B cell (primary cell): ENCODE measurements at regions not wholly inside any gene's neighbourhood (a gene's known extent, or its start where the extent isn't known, plus 50 kb on each side); places are given as distances from the start of the nearest gene placed in this dataset. TPM values are rescaled to one million over a fixed set of nuclear protein-coding genes. Genes with fewer than 3 reads are reported as not detected.

Experiments
- ATAC-seq: fragments of 200-7000 bp; cut with Tn5 transposase; one replicate; pipeline ENCODE4 v1.10.0; 2021; ENCODE audit warnings: low read depth, mild to moderate bottlenecking, moderate number of reproducible peaks, moderate library complexity
- CTCF ChIA-PET: fragments of 350-600 bp; sonication (Branson Sonifier 250); formaldehyde crosslinking; loops from one replicate; lab custom pipeline; 2021; ENCODE audit warnings: antibody characterized with exemption, inconsistent platforms; lab: Charles Lee
- POLR2A ChIA-PET: fragments of 350-600 bp; sonication (Branson Sonifier 250); formaldehyde crosslinking; loops from one replicate; lab custom pipeline; 2021; ENCODE audit warnings: antibody characterized with exemption; lab: Charles Lee
- DNase-seq: peaks from one replicate; pipeline ENCODE4 v3.0.0; 2013
- H2AFZ ChIP-seq: 2 replicates; pipeline ENCODE4 v1.6.1; 2012; ENCODE audit warnings: mild to moderate bottlenecking, low read depth, low read length; ENCODE audit not compliant: insufficient read depth, poor library complexity, severe bottlenecking
- H3K27ac ChIP-seq, 2 donors: 1 replicate in 1 of 2; 2 replicates in 1 of 2; pipeline ENCODE4 v1.5.1; 2012 to 2013; ENCODE audit warnings: low read length in 2 of 2, mild to moderate bottlenecking in 2 of 2, moderate library complexity in 1 of 2
- H3K27me3 ChIP-seq, 4 experiments: fragments of 200-600 bp in 1 of 4; sonication (generic) in 1 of 4; replicated peaks in 1 of 4; 1 replicate in 2 of 4; 2 replicates in 2 of 4; pipeline versions ENCODE4 v1.6.1 to v1.7.0; 2013 to 2016; ENCODE audit warnings: low read length in 3 of 4, mild to moderate bottlenecking in 2 of 4, mixed read lengths in 1 of 4, moderate library complexity in 1 of 4; ENCODE audit not compliant: insufficient read depth in 4 of 4, control insufficient read depth in 3 of 4; ENCODE audit errors: control extremely low read depth in 1 of 4
- H3K36me3 ChIP-seq, 2 experiments: replicated peaks in 1 of 2; 1 replicate in 1 of 2; 2 replicates in 1 of 2; pipeline versions ENCODE4 v1.6.1 to v1.7.1; 2013; ENCODE audit warnings: low read length in 1 of 2; ENCODE audit not compliant: insufficient read depth in 2 of 2, control insufficient read depth in 1 of 2; ENCODE audit errors: control extremely low read depth in 1 of 2, extremely low read depth in 1 of 2
- H3K4me1 ChIP-seq, 2 donors: fragments of 200-600 bp in 1 of 2; sonication (generic) in 1 of 2; 1 replicate in 1 of 2; 2 replicates in 1 of 2; pipeline versions ENCODE4 v1.5.1 to v1.6.1; 2013 to 2017; ENCODE audit warnings: low read length in 2 of 2; ENCODE audit not compliant: control insufficient read depth in 2 of 2, insufficient read depth in 2 of 2
- H3K4me2 ChIP-seq: replicated peaks from 2 replicates; pipeline ENCODE3; 2012; ENCODE audit warnings: mild to moderate bottlenecking, low read depth, low read length; ENCODE audit not compliant: poor library complexity, severe bottlenecking
- H3K4me3 ChIP-seq, 5 experiments: fragments of 200-600 bp in 1 of 5; sonication (generic) in 1 of 5; 1 replicate in 3 of 5; 2 replicates in 2 of 5; pipeline versions ENCODE4 v1.5.1 to v1.7.0; 2011 to 2016; ENCODE audit warnings: low read length in 4 of 5, mild to moderate bottlenecking in 4 of 5, low read depth in 2 of 5, control low read depth in 1 of 5, moderate library complexity in 1 of 5; ENCODE audit not compliant: insufficient read depth in 1 of 5; ENCODE audit errors: control extremely low read depth in 1 of 5, extremely low read depth in 1 of 5
- H3K79me2 ChIP-seq: fragments of 200-600 bp; sonication (generic); one replicate; pipeline ENCODE4 v1.6.0; 2016; ENCODE audit warnings: low read length; ENCODE audit not compliant: control insufficient read depth, insufficient read depth
- H3K9ac ChIP-seq: fragments of 200-600 bp; sonication (generic); 2 replicates; pipeline ENCODE4 v1.6.1; 2017; ENCODE audit warnings: mild to moderate bottlenecking, low read length, moderate library complexity
- H3K9me3 ChIP-seq, 3 donors: one replicate each; pipeline versions ENCODE4 v1.6.1 to v1.7.1; 2013; ENCODE audit warnings: low read length in 2 of 3; ENCODE audit not compliant: control insufficient read depth in 2 of 3, insufficient read depth in 1 of 3; ENCODE audit errors: control extremely low read depth in 1 of 3
- H4K20me1 ChIP-seq: 2 replicates; pipeline ENCODE4 v1.6.0; 2012; ENCODE audit warnings: mild to moderate bottlenecking, low read length; ENCODE audit not compliant: insufficient read depth, control insufficient read depth, poor library complexity, severe bottlenecking
- H3K27ac Mint-ChIP-seq: one replicate; pipeline ENCODE4 v1.8.0; 2021; ENCODE audit warnings: mixed read lengths
- H3K27me3 Mint-ChIP-seq: one replicate; pipeline ENCODE4 v1.8.0; 2021; ENCODE audit warnings: mixed read lengths
- H3K4me1 Mint-ChIP-seq: one replicate; pipeline ENCODE4 v1.8.0; 2021; ENCODE audit warnings: mixed read lengths
- H3K4me3 Mint-ChIP-seq: one replicate; pipeline ENCODE4 v1.8.0; 2021; ENCODE audit warnings: mixed read lengths
- H3K9me3 Mint-ChIP-seq: one replicate; pipeline ENCODE4 v1.8.0; 2022; ENCODE audit warnings: mixed read lengths; ENCODE audit not compliant: insufficient read depth
- EZH2 ChIP-seq: IDR thresholded peaks from 2 replicates; pipeline ENCODE4 v1.6.1; 2012; ENCODE audit warnings: borderline replicate concordance, low read depth, mild to moderate bottlenecking, moderate library complexity, low read length; ENCODE audit not compliant: insufficient read depth, poor library complexity, severe bottlenecking
- WGBS: methylation state at CpG from one replicate; pipeline ENCODE4 v1.1.5; 2013; ENCODE audit warnings: missing lambda C conversion rate; ENCODE audit not compliant: insufficient coverage; 5-methylcytosine and 5-hydroxymethylcytosine counted together
- intact Hi-C: fragments of 100-400 bp; cut with micrococcal nuclease; formaldehyde crosslinking; loops from one replicate; pipeline ENCODE4 v1.10.0; 2022
- small RNA-seq: library from RNA; depleted of rRNA; stranded (forward); fragments of <200 nt; gene quantifications from one replicate; pipeline ENCODE3, GENCODE V24; 2012; ENCODE audit warnings: low replicate concordance, low read depth; ENCODE audit not compliant: insufficient read length
- TF ChIP-seq, protein P1 (sequence below): fragments of 200-600 bp; IDR thresholded peaks from one replicate; pipeline ENCODE4 v1.8.0; 2022; ENCODE audit warnings: antibody characterized with exemption, mild to moderate bottlenecking

DNA sequence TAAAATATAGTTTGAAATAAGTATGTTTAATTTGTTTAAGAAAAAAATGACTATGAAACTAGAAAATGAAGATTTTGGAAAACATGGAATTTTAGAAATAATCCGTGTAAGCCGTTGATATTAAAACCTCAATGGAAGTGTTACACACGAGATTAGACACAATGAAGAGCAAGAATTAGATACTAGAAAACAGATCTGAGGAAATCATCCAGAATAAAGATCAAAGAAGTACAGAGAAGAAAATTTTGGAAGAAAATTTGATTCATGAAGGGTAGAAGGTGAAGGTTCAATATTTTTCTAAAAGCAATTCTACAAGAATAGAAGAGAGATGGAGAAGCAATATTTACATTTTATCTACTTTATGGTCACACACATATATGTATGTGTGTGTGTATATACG, 52.5 kb upstream of the SATB1 start:
- no peaks in the 10 kb centered on the region for H4K20me1 ChIP-seq
- H3K27me3 ChIP-seq, result no peaks in the 10 kb centered on the region
- H3K9ac ChIP-seq, result no peak overlapping the region
- H3K79me2 ChIP-seq, result no peaks in the 10 kb centered on the region
- intact Hi-C loops, result no loop called here
- CTCF ChIA-PET, result interaction anchor here (1.2 kb wide), 1 partner anchor 85 kb away, joined by 3 read pairs; no protein-coding TSS in a partner anchor
- no peak overlapping the region for H3K27ac ChIP-seq
- Mint-ChIP-seq H3K4me1 (peaks cover 7% of the 10 kb centered on the region), H3K27me3 (no peaks in the 10 kb centered on the region), H3K27ac (no peak overlapping the region), H3K4me3 (no peak overlapping the region), H3K9me3 (no peaks in the 10 kb centered on the region)
- no peak for TF ChIP-seq EZH2
- TF ChIP-seq, protein P1, sequence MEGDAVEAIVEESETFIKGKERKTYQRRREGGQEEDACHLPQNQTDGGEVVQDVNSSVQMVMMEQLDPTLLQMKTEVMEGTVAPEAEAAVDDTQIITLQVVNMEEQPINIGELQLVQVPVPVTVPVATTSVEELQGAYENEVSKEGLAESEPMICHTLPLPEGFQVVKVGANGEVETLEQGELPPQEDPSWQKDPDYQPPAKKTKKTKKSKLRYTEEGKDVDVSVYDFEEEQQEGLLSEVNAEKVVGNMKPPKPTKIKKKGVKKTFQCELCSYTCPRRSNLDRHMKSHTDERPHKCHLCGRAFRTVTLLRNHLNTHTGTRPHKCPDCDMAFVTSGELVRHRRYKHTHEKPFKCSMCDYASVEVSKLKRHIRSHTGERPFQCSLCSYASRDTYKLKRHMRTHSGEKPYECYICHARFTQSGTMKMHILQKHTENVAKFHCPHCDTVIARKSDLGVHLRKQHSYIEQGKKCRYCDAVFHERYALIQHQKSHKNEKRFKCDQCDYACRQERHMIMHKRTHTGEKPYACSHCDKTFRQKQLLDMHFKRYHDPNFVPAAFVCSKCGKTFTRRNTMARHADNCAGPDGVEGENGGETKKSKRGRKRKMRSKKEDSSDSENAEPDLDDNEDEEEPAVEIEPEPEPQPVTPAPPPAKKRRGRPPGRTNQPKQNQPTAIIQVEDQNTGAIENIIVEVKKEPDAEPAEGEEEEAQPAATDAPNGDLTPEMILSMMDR, result no peak
- DNase-seq (no peak), ATAC-seq (no peak)
- POLR2A ChIA-PET, result no interaction called here
- no peaks in the 10 kb centered on the region for H3K36me3 ChIP-seq
- no peak overlapping the region for H2AFZ ChIP-seq
- 86% methylated on average over 3 of the region's 4 CpGs for WGBS
- no peaks in the 10 kb centered on the region for H3K9me3 ChIP-seq
- H3K4me1 ChIP-seq, result peaks cover 3 to 7% of the 10 kb centered on the region in 2 donors
- no peak overlapping the region for H3K4me3 ChIP-seq
- H3K4me2 ChIP-seq, result no peak overlapping the region

Small RNAs in the stretch of these regions (small RNA-seq; reads per million reads assigned to genes)
- gene RNU6-138P, result not detected
